HEK293 (cell line): ENCODE measurements at regions not wholly inside any gene's neighbourhood (a gene's known extent, or its start where the extent isn't known, plus 50 kb on each side); places are given as distances from the start of the nearest gene placed in this dataset.

ENCODE experiments used
- CTCF ChIA-PET: fragments of 350-600 bp; formaldehyde crosslinking; extraction: SDS; loops from one replicate; lab custom pipeline; 2021; ENCODE audit warnings: antibody characterized with exemption; lab: Yijun Ruan, JAX
- POLR2A ChIA-PET: fragments of 300-600 bp; formaldehyde crosslinking; extraction: SDS; loops from one replicate; lab custom pipeline; 2020; ENCODE audit warnings: antibody characterized with exemption, inconsistent platforms; lab: Yijun Ruan, JAX
- H3K27ac ChIP-seq: fragments of 200-500 bp; sonication (Bioruptor generic); 2 replicates; pipeline ENCODE4 v1.5.1; 2014; ENCODE audit warnings: low read depth, low read length, control low read depth, inconsistent platforms; ENCODE audit errors: extremely low read depth
- H3K36me3 ChIP-seq, 2 experiments: fragments of 200-500 bp in 1 of 2; sonication (Bioruptor generic) in 1 of 2; 1 replicate in 1 of 2; 2 replicates in 1 of 2; pipeline ENCODE4 v1.5.1; 2014 to 2017; ENCODE audit warnings: inconsistent platforms in 2 of 2, low read length in 2 of 2; ENCODE audit not compliant: control insufficient read depth in 2 of 2, insufficient read depth in 1 of 2
- H3K4me1 ChIP-seq: fragments of 200-500 bp; sonication (Bioruptor generic); 2 replicates; pipeline ENCODE4 v1.5.1; 2014; ENCODE audit warnings: mild to moderate bottlenecking, low read length, inconsistent platforms; ENCODE audit not compliant: control insufficient read depth, insufficient read depth
- H3K4me3 ChIP-seq: 2 replicates; pipeline ENCODE4 v1.5.1; 2011; ENCODE audit warnings: low read depth, mild to moderate bottlenecking, control low read depth, low read length, moderate library complexity
- H3K9me3 ChIP-seq: fragments of 200-500 bp; sonication (Bioruptor generic); 2 replicates; pipeline ENCODE4 v1.5.1; 2014; ENCODE audit warnings: low read depth, low read length, inconsistent platforms; ENCODE audit not compliant: control insufficient read depth, insufficient read depth
- SCRT1 ChIP-seq: fragments of 450-650 bp; formaldehyde crosslinking; IDR thresholded peaks from 2 replicates; pipeline ENCODE4 v1.5.1; 2016; ENCODE audit warnings: missing biosample characterization, missing genetic modification characterization, borderline replicate concordance
- SCRT2 ChIP-seq: fragments of 450-650 bp; formaldehyde crosslinking; IDR thresholded peaks from 2 replicates; pipeline ENCODE4 v1.5.1; 2016; ENCODE audit warnings: missing biosample characterization, missing genetic modification characterization
- SP2 ChIP-seq: fragments of 450-650 bp; formaldehyde crosslinking; IDR thresholded peaks from 2 replicates; pipeline ENCODE4 v1.5.1; 2016; ENCODE audit warnings: missing biosample characterization, missing genetic modification characterization
- SP3 ChIP-seq: fragments of 450-650 bp; formaldehyde crosslinking; IDR thresholded peaks from 2 replicates; pipeline ENCODE4 v1.5.1; 2016; ENCODE audit warnings: missing biosample characterization, missing genetic modification characterization
- WT1 ChIP-seq: fragments of 450-650 bp; formaldehyde crosslinking; IDR thresholded peaks from 2 replicates; pipeline ENCODE4 v1.5.1; 2016; ENCODE audit warnings: missing biosample characterization, missing genetic modification characterization
- YY2 ChIP-seq: fragments of 450-650 bp; formaldehyde crosslinking; IDR thresholded peaks from 2 replicates; pipeline ENCODE4 v1.5.1; 2016; ENCODE audit warnings: missing biosample characterization, missing genetic modification characterization
- ZFHX2 ChIP-seq: fragments of 450-650 bp; formaldehyde crosslinking; conservative IDR thresholded peaks from 2 replicates; pipeline ENCODE4 v1.5.1; 2016; ENCODE audit warnings: missing biosample characterization, missing genetic modification characterization
- ZFP3 ChIP-seq: fragments of 450-650 bp; formaldehyde crosslinking; IDR thresholded peaks from 2 replicates; pipeline ENCODE4 v1.5.1; 2016; ENCODE audit warnings: low read depth, missing biosample characterization, missing genetic modification characterization
- ZFP69B ChIP-seq: fragments of 450-650 bp; formaldehyde crosslinking; IDR thresholded peaks from 2 replicates; pipeline ENCODE4 v1.5.1; 2016; ENCODE audit warnings: missing biosample characterization, missing genetic modification characterization
- ZNF138 ChIP-seq: fragments of 450-650 bp; formaldehyde crosslinking; IDR thresholded peaks from 2 replicates; pipeline ENCODE4 v1.5.1; 2016; ENCODE audit warnings: missing biosample characterization, missing genetic modification characterization, borderline replicate concordance
- ZNF140 ChIP-seq: fragments of 450-650 bp; formaldehyde crosslinking; IDR thresholded peaks from 2 replicates; pipeline ENCODE4 v1.5.1; 2016; ENCODE audit warnings: missing biosample characterization, missing genetic modification characterization
- ZNF19 ChIP-seq: fragments of 450-650 bp; formaldehyde crosslinking; IDR thresholded peaks from 2 replicates; pipeline ENCODE4; 2016; ENCODE audit warnings: missing biosample characterization, missing genetic modification characterization, low read depth
- ZNF37A ChIP-seq: fragments of 450-650 bp; IDR thresholded peaks from 2 replicates; pipeline ENCODE4 v1.5.1; 2018; ENCODE audit warnings: missing biosample characterization, missing genetic modification characterization
- ZNF394 ChIP-seq: fragments of 450-650 bp; formaldehyde crosslinking; IDR thresholded peaks from 2 replicates; pipeline ENCODE4 v1.5.1; 2016; ENCODE audit warnings: missing biosample characterization, missing genetic modification characterization, mild to moderate bottlenecking, moderate library complexity, borderline replicate concordance
- ZNF510 ChIP-seq: fragments of 450-650 bp; formaldehyde crosslinking; IDR thresholded peaks from 2 replicates; pipeline ENCODE4 v1.5.1; 2018; ENCODE audit warnings: mild to moderate bottlenecking, missing genetic modification characterization, missing biosample characterization; ENCODE audit not compliant: insufficient replicate concordance
- ZNF561 ChIP-seq: fragments of 450-650 bp; IDR thresholded peaks from 2 replicates; pipeline ENCODE4 v1.5.1; 2018; ENCODE audit warnings: missing biosample characterization, missing genetic modification characterization, borderline replicate concordance
- ZNF571 ChIP-seq: fragments of 450-650 bp; formaldehyde crosslinking; IDR thresholded peaks from 2 replicates; pipeline ENCODE4 v1.5.0; 2017; ENCODE audit warnings: missing biosample characterization, missing genetic modification characterization
- ZNF585B ChIP-seq: fragments of 450-650 bp; formaldehyde crosslinking; IDR thresholded peaks from 2 replicates; pipeline ENCODE4 v1.5.1; 2016; ENCODE audit warnings: missing biosample characterization, missing genetic modification characterization
- ZNF610 ChIP-seq: fragments of 450-650 bp; formaldehyde crosslinking; IDR thresholded peaks from 2 replicates; pipeline ENCODE4 v1.5.1; 2016; ENCODE audit warnings: missing biosample characterization, missing genetic modification characterization, borderline replicate concordance
- ZNF621 ChIP-seq: fragments of 450-650 bp; formaldehyde crosslinking; IDR thresholded peaks from 2 replicates; pipeline ENCODE4 v1.5.1; 2017; ENCODE audit warnings: missing biosample characterization, missing genetic modification characterization
- ZNF664 ChIP-seq: fragments of 450-650 bp; formaldehyde crosslinking; IDR thresholded peaks from 2 replicates; pipeline ENCODE4 v1.5.1; 2016; ENCODE audit warnings: missing biosample characterization, missing genetic modification characterization
- TF ChIP-seq, protein P1 (sequence below): fragments of 450-650 bp; formaldehyde crosslinking; IDR thresholded peaks from 2 replicates; pipeline ENCODE4 v1.5.1; 2017; ENCODE audit warnings: missing biosample characterization, missing genetic modification characterization
- TF ChIP-seq, protein P2 (sequence below): fragments of 450-650 bp; formaldehyde crosslinking; IDR thresholded peaks from 2 replicates; pipeline ENCODE4 v1.5.1; 2016; ENCODE audit warnings: missing biosample characterization, missing genetic modification characterization
- TF ChIP-seq, protein P3 (sequence below): fragments of 450-650 bp; formaldehyde crosslinking; IDR thresholded peaks from 2 replicates; pipeline ENCODE4 v1.5.1; 2016; ENCODE audit warnings: missing biosample characterization, missing genetic modification characterization, borderline replicate concordance

DNA sequence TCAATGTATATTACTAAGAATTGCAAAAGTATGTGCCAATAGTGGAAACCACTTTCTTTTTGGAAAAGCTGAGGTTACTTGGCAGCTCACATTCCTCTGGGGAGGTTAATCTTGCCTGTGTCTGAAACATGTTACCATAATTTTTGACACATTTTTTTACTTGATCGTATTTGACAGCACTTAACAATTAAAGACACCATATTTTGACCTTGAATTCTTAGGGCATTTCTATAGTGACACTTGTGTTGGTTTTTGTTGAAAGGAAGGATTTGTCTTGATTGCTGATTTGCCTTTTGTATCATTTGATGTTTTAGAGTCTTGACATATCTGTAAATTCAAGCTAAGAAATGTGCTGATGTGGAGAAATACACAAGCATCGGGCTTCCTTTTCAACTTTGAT is 2135.5 kb downstream of the PCDH7 start:
- ChIA-PET POLR2A (no interaction called here), CTCF (no interaction called here)
- H3K9me3 ChIP-seq = no peaks in the 10 kb centered on the region
- H3K4me1 ChIP-seq = no peaks in the 10 kb centered on the region
- no peaks in the 10 kb centered on the region for H3K36me3 ChIP-seq
- no peak overlapping the region for H3K27ac ChIP-seq
- no peak overlapping the region for H3K4me3 ChIP-seq
- TF ChIP-seq SP3 (tag by site-specific recombination) = no peak
- no peak for TF ChIP-seq YY2 (tag by site-specific recombination)
- TF ChIP-seq, protein P1, sequence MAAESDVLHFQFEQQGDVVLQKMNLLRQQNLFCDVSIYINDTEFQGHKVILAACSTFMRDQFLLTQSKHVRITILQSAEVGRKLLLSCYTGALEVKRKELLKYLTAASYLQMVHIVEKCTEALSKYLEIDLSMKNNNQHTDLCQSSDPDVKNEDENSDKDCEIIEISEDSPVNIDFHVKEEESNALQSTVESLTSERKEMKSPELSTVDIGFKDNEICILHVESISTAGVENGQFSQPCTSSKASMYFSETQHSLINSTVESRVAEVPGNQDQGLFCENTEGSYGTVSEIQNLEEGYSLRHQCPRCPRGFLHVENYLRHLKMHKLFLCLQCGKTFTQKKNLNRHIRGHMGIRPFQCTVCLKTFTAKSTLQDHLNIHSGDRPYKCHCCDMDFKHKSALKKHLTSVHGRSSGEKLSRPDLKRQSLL (tag by site-specific recombination) = no peak
- no peak for TF ChIP-seq ZFP69B (tag by site-specific recombination)
- no peak for TF ChIP-seq ZFP3 (tag by site-specific recombination)
- TF ChIP-seq, protein P2, sequence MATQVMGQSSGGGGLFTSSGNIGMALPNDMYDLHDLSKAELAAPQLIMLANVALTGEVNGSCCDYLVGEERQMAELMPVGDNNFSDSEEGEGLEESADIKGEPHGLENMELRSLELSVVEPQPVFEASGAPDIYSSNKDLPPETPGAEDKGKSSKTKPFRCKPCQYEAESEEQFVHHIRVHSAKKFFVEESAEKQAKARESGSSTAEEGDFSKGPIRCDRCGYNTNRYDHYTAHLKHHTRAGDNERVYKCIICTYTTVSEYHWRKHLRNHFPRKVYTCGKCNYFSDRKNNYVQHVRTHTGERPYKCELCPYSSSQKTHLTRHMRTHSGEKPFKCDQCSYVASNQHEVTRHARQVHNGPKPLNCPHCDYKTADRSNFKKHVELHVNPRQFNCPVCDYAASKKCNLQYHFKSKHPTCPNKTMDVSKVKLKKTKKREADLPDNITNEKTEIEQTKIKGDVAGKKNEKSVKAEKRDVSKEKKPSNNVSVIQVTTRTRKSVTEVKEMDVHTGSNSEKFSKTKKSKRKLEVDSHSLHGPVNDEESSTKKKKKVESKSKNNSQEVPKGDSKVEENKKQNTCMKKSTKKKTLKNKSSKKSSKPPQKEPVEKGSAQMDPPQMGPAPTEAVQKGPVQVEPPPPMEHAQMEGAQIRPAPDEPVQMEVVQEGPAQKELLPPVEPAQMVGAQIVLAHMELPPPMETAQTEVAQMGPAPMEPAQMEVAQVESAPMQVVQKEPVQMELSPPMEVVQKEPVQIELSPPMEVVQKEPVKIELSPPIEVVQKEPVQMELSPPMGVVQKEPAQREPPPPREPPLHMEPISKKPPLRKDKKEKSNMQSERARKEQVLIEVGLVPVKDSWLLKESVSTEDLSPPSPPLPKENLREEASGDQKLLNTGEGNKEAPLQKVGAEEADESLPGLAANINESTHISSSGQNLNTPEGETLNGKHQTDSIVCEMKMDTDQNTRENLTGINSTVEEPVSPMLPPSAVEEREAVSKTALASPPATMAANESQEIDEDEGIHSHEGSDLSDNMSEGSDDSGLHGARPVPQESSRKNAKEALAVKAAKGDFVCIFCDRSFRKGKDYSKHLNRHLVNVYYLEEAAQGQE = no peak
- TF ChIP-seq SCRT2 = no peak
- TF ChIP-seq ZNF664 (tag by site-specific recombination) = no peak
- TF ChIP-seq WT1 (tag by site-specific recombination) = no peak
- no peak for TF ChIP-seq ZNF37A
- no peak for TF ChIP-seq ZNF561
- no peak for TF ChIP-seq ZNF585B (tag by site-specific recombination)
- no peak for TF ChIP-seq ZNF510 (tag by site-specific recombination)
- no peak for TF ChIP-seq ZFHX2 (tag by site-specific recombination)
- TF ChIP-seq SP2 (tag by site-specific recombination) = no peak
- no peak for TF ChIP-seq ZNF610 (tag by site-specific recombination)
- no peak for TF ChIP-seq ZNF19 (tag by site-specific recombination)
- TF ChIP-seq ZNF571 (tag by site-specific recombination) = no peak
- TF ChIP-seq, all 188 proteins: peak for 0

DNA sequence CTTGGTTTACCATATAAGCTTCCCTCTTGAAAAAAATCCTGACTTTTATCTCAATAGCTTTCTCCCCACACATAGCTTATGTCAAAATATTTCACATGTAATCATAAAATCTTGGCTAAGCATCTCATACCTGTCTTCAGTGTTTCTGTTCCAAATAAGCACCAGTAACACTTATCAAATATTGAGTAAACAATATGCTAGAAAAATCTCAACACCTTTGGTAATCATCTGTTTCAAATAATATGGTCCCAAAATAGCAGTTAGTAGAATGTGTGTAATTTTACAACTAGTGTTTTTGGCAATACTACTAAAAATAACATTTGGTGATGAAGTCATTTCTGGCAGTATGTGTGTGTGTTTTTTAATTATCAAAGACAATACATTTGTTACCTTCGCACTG is 2138.2 kb downstream of the PCDH7 start:
- Histone ChIP-seq H3K4me3 (no peak overlapping the region), H3K36me3 (no peaks in the 10 kb centered on the region), H3K9me3 (no peaks in the 10 kb centered on the region), H3K4me1 (no peaks in the 10 kb centered on the region), H3K27ac (no peak overlapping the region)
- ChIA-PET POLR2A (no interaction called here), CTCF (interaction anchor here (0.6 kb wide), 1 partner anchor 1524 kb away, joined by 4 read pairs; no protein-coding TSS in a partner anchor)
- TF ChIP-seq ZNF140 (no peak), ZNF394 (tag by site-specific recombination) (no peak), SCRT1 (tag by site-specific recombination) (no peak), ZNF621 (tag by site-specific recombination) (no peak), ZNF138 (tag by site-specific recombination) (no peak)
- TF ChIP-seq, protein P3, sequence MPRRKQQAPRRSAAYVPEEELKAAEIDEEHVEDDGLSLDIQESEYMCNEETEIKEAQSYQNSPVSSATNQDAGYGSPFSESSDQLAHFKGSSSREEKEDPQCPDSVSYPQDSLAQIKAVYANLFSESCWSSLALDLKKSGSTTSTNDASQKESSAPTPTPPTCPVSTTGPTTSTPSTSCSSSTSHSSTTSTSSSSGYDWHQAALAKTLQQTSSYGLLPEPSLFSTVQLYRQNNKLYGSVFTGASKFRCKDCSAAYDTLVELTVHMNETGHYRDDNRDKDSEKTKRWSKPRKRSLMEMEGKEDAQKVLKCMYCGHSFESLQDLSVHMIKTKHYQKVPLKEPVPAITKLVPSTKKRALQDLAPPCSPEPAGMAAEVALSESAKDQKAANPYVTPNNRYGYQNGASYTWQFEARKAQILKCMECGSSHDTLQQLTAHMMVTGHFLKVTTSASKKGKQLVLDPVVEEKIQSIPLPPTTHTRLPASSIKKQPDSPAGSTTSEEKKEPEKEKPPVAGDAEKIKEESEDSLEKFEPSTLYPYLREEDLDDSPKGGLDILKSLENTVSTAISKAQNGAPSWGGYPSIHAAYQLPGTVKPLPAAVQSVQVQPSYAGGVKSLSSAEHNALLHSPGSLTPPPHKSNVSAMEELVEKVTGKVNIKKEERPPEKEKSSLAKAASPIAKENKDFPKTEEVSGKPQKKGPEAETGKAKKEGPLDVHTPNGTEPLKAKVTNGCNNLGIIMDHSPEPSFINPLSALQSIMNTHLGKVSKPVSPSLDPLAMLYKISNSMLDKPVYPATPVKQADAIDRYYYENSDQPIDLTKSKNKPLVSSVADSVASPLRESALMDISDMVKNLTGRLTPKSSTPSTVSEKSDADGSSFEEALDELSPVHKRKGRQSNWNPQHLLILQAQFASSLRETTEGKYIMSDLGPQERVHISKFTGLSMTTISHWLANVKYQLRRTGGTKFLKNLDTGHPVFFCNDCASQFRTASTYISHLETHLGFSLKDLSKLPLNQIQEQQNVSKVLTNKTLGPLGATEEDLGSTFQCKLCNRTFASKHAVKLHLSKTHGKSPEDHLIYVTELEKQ (tag by site-specific recombination) = no peak
- TF ChIP-seq, protein P2 = no peak
